ENCODE measurements at regions not wholly inside any gene's neighbourhood (a gene's known extent, or its start where the extent isn't known, plus 50 kb on each side); places are given as distances from the start of the nearest gene placed in this dataset.

GRCh38 chr1:5371270-5371669 lies 621.0 kb downstream of the NPHP4 start:
- no peak for DNase-seq (ENCODE audit: low read depth in 4 of 4, low spot score in 3 of 4)

- DNase-seq (ENCODE audit: low read depth in 4 of 4, low spot score in 3 of 4): no peak
Measured at GRCh38 chr1:5370311-5370710, 621.9 kb downstream of the NPHP4 start.

GRCh38 chr1:5369223-5369622 lies 623.0 kb downstream of the NPHP4 start:
- DNase-seq (ENCODE audit: low read depth in 4 of 4, low spot score in 3 of 4): no peak

- no peak for DNase-seq (ENCODE audit: low read depth in 4 of 4, low spot score in 3 of 4)
Measured at GRCh38 chr1:5368201-5368600, 624.0 kb downstream of the NPHP4 start.

GRCh38 chr1:5367306-5367705 lies 624.9 kb downstream of the NPHP4 start:
- no peak for DNase-seq (ENCODE audit: low read depth in 4 of 4, low spot score in 3 of 4)

GRCh38 chr1:5365751-5366150 lies 626.5 kb downstream of the NPHP4 start:
- no peak for DNase-seq (ENCODE audit: low read depth in 4 of 4, low spot score in 3 of 4)

GRCh38 chr1:5364591-5364990 lies 627.6 kb downstream of the NPHP4 start:
- no peak for DNase-seq (ENCODE audit: low read depth in 4 of 4, low spot score in 3 of 4)

- DNase-seq (ENCODE audit: low read depth in 4 of 4, low spot score in 3 of 4): no peak
Measured at GRCh38 chr1:5354681-5355080, 637.5 kb downstream of the NPHP4 start.

GRCh38 chr1:5351366-5351765 lies 640.9 kb downstream of the NPHP4 start:
- no peak for DNase-seq (ENCODE audit: low read depth in 4 of 4, low spot score in 3 of 4)

GRCh38 chr1:5349526-5349925 lies 642.7 kb downstream of the NPHP4 start:
- no peak for DNase-seq (ENCODE audit: low read depth in 4 of 4, low spot score in 3 of 4)

GRCh38 chr1:5348732-5349465 lies 643.3 kb downstream of the NPHP4 start:
- DNase-seq (ENCODE audit: low read depth in 4 of 4, low spot score in 3 of 4): no peak

GRCh38 chr1:5347726-5348125 lies 644.5 kb downstream of the NPHP4 start:
- DNase-seq (ENCODE audit: low read depth in 4 of 4, low spot score in 3 of 4): no peak

- DNase-seq (ENCODE audit: low read depth in 4 of 4, low spot score in 3 of 4): no peak
Measured at GRCh38 chr1:5345556-5345955, 646.7 kb downstream of the NPHP4 start.

- DNase-seq (ENCODE audit: low read depth in 4 of 4, low spot score in 3 of 4): no peak
Measured at GRCh38 chr1:5343256-5344020, 648.8 kb downstream of the NPHP4 start.

GRCh38 chr1:5342830-5343229 lies 649.4 kb downstream of the NPHP4 start:
- no peak for DNase-seq (ENCODE audit: low read depth in 4 of 4, low spot score in 3 of 4)

GRCh38 chr1:5342172-5342571 lies 650.1 kb downstream of the NPHP4 start:
- DNase-seq (ENCODE audit: low read depth in 4 of 4, low spot score in 3 of 4): no peak

GRCh38 chr1:5341471-5341870 lies 650.8 kb downstream of the NPHP4 start:
- no peak for DNase-seq (ENCODE audit: low read depth in 4 of 4, low spot score in 3 of 4)

- no peak for DNase-seq (ENCODE audit: low read depth in 4 of 4, low spot score in 3 of 4)
Measured at GRCh38 chr1:5340560-5341130, 651.6 kb downstream of the NPHP4 start.

GRCh38 chr1:5338466-5338865 lies 653.8 kb downstream of the NPHP4 start:
- DNase-seq (ENCODE audit: low read depth in 4 of 4, low spot score in 3 of 4): no peak

- no peak for DNase-seq (ENCODE audit: low read depth in 4 of 4, low spot score in 3 of 4)
Measured at GRCh38 chr1:5333291-5333690, 658.9 kb downstream of the NPHP4 start.

GRCh38 chr1:5331101-5331500 lies 661.1 kb downstream of the NPHP4 start:
- DNase-seq (ENCODE audit: low read depth in 4 of 4, low spot score in 3 of 4): no peak

All from left renal pelvis (tissue), 4 donors.